ENCODE measurements at regions not wholly inside any gene's neighbourhood (a gene's known extent, or its start where the extent isn't known, plus 50 kb on each side); places are given as distances from the start of the nearest gene placed in this dataset.
"Not testable (repeated sequence)": the region's sequence is repeated elsewhere in the genome, so short reads cannot be mapped to it uniquely, and the experiment has no call there.

- Histone ChIP-seq H3K27me3 (no peaks in the 10 kb centered on the region), H3K4me1 (ENCODE audit: low read depth) (no peaks in the 10 kb centered on the region), H3K4me3 (no peak overlapping the region), H3K27ac (no peak overlapping the region), H3K36me3 (no peaks in the 10 kb centered on the region), H3K9me3 (ENCODE audit: low read depth) (no peaks in the 10 kb centered on the region)
- no peak for TF ChIP-seq CTCF (IDR thresholded peaks at IDR 0.05; ENCODE audit: low read depth, low read length)
- no peak for DNase-seq (ENCODE audit: low read depth in 1 of 2, low spot score in 1 of 2)
Measured at GRCh38 chr6:102746941-102747340, 1353.4 kb downstream of the GRIK2 start.

- Histone ChIP-seq H3K36me3 (no peaks in the 10 kb centered on the region), H3K27me3 (no peaks in the 10 kb centered on the region), H3K9me3 (ENCODE audit: low read depth) (no peaks in the 10 kb centered on the region), H3K4me1 (ENCODE audit: low read depth) (no peaks in the 10 kb centered on the region), H3K4me3 (no peak overlapping the region), H3K27ac (peak overlapping the region; percentile 6)
- DNase-seq (ENCODE audit: low read depth in 1 of 2, low spot score in 1 of 2) = no peak
- no peak for TF ChIP-seq CTCF (IDR thresholded peaks at IDR 0.05; ENCODE audit: low read depth, low read length)
Measured at GRCh38 chr6:102742754-102743356, 1349.3 kb downstream of the GRIK2 start.

- Histone ChIP-seq H3K4me3 (no peak overlapping the region), H3K9me3 (ENCODE audit: low read depth) (no peaks in the 10 kb centered on the region), H3K27me3 (no peaks in the 10 kb centered on the region), H3K27ac (no peak overlapping the region), H3K4me1 (ENCODE audit: low read depth) (no peaks in the 10 kb centered on the region), H3K36me3 (no peaks in the 10 kb centered on the region)
- no peak for DNase-seq (ENCODE audit: low read depth in 1 of 2, low spot score in 1 of 2)
- no peak for TF ChIP-seq CTCF (IDR thresholded peaks at IDR 0.05; ENCODE audit: low read depth, low read length)
Measured at GRCh38 chr6:102742028-102742427, 1348.5 kb downstream of the GRIK2 start.

DNA sequence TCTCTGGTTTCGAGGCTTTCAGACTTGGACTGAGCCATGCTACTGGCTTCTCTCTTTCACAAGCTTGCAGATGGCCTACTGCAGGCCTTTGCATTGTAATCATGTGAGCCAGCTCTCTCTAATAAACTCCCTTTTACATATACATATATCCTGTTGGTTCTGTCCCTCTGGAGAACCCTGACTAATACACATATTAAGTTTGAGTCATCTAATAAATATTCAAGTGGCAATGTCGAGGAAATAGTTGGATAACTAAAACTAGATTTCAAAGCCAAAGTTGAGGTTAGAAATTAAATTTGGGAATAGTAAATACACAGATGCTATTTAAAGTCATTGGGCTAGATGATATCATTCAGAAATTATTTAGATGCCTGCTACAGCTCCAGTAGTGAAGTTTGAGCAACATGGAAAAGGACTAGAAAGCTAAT lies 1343.4 kb downstream of the GRIK2 start:
- TF ChIP-seq CTCF (IDR thresholded peaks at IDR 0.05; ENCODE audit: low read depth, low read length) = no peak
- H3K27ac ChIP-seq = no peak overlapping the region

GRCh38 chr6:102732898-102733297 lies 1339.4 kb downstream of the GRIK2 start:
- no peak for DNase-seq (ENCODE audit: low read depth in 1 of 2, low spot score in 1 of 2)
- H3K27me3 ChIP-seq = no peaks in the 10 kb centered on the region
- no peak overlapping the region for H3K4me3 ChIP-seq
- H3K4me1 ChIP-seq (ENCODE audit: low read depth) = no peaks in the 10 kb centered on the region
- H3K27ac ChIP-seq = no peak overlapping the region
- TF ChIP-seq CTCF (IDR thresholded peaks at IDR 0.05; ENCODE audit: low read depth, low read length) = no peak
- H3K9me3 ChIP-seq (ENCODE audit: low read depth) = no peaks in the 10 kb centered on the region
- H3K36me3 ChIP-seq = no peaks in the 10 kb centered on the region

More for the DNA sequence above, 1343.4 kb downstream of the GRIK2 start:
- no peak for DNase-seq (ENCODE audit: low read depth in 1 of 2, low spot score in 1 of 2)
- no peaks in the 10 kb centered on the region for H3K4me1 ChIP-seq (ENCODE audit: low read depth)
- no peaks in the 10 kb centered on the region for H3K27me3 ChIP-seq
- H3K36me3 ChIP-seq = no peaks in the 10 kb centered on the region
- H3K4me3 ChIP-seq = no peak overlapping the region
- no peaks in the 10 kb centered on the region for H3K9me3 ChIP-seq (ENCODE audit: low read depth)

DNA sequence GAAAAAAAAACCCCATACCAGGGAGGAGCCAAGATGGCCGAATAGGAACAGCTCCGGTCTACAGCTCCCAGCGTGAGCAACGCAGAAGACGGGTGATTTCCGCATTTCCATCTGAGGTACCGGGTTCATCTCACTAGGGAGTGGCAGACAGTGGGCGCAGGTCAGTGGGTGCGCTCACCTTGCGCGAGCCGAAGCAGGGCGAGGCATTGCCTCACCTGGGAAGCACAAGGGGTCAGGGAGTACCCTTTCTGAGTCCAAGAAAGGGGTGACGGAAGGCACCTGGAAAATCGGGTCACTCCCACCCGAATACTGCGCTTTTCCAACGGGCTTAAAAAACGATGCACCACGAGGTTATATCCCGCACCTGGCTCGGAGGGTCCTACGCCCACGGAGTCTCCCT lies 1328.6 kb downstream of the GRIK2 start:
- H3K4me3 ChIP-seq; DNase-seq (ENCODE audit: low read depth in 1 of 2, low spot score in 1 of 2); H3K27ac ChIP-seq; H3K27me3 ChIP-seq; H3K36me3 ChIP-seq; H3K4me1 ChIP-seq (ENCODE audit: low read depth); H3K9me3 ChIP-seq (ENCODE audit: low read depth): not testable (repeated sequence)
